GM23338 (cell line): ENCODE measurements at regions not wholly inside any gene's neighbourhood (a gene's known extent, or its start where the extent isn't known, plus 50 kb on each side); places are given as distances from the start of the nearest gene placed in this dataset.

ENCODE experiments used
- ATAC-seq: fragments of 200-7000 bp; cut with Tn5 transposase; 3 replicates; pipeline ENCODE4 v1.9.1; 2020
- DNase-seq: peaks from one replicate; pipeline ENCODE4 v3.0.0-alpha.2; 2015; ENCODE audit warnings: low spot score
- H2AFZ ChIP-seq: fragments of 200-600 bp; sonication (generic); 2 replicates; pipeline ENCODE4 v1.8.0; 2016; ENCODE audit warnings: antibody characterized with exemption, mild to moderate bottlenecking, moderate library complexity
- H3F3A ChIP-seq: fragments of 200-600 bp; sonication (generic); replicated peaks from 2 replicates; pipeline ENCODE4 v1.8.0; 2017; ENCODE audit warnings: antibody characterized with exemption, mixed run types, low read depth
- H3K27ac ChIP-seq: fragments of 200-600 bp; sonication (generic); 2 replicates; pipeline ENCODE4 v1.6.1; 2016; ENCODE audit warnings: low read depth
- H3K27me3 ChIP-seq: fragments of 200-600 bp; sonication (generic); 2 replicates; pipeline ENCODE4 v1.8.0; 2016; ENCODE audit warnings: mild to moderate bottlenecking, mixed run types, moderate library complexity; ENCODE audit not compliant: insufficient read depth
- H3K36me3 ChIP-seq: fragments of 200-600 bp; sonication (generic); 2 replicates; pipeline ENCODE4 v1.8.0; 2016; ENCODE audit warnings: mild to moderate bottlenecking; ENCODE audit not compliant: insufficient read depth
- H3K4me1 ChIP-seq: fragments of 200-600 bp; sonication (generic); 2 replicates; pipeline ENCODE4 v1.8.0; 2016; ENCODE audit warnings: mild to moderate bottlenecking, moderate library complexity; ENCODE audit not compliant: insufficient read depth
- H3K4me2 ChIP-seq: fragments of 200-600 bp; sonication (generic); 2 replicates; pipeline ENCODE4 v1.7.1; 2017; ENCODE audit warnings: mixed run types
- H3K4me3 ChIP-seq: fragments of 200-600 bp; sonication (generic); 2 replicates; pipeline ENCODE4 v1.6.1; 2016; ENCODE audit warnings: mixed run types
- H3K79me2 ChIP-seq: fragments of 200-600 bp; sonication (generic); replicated peaks from 2 replicates; pipeline ENCODE4 v1.8.0; 2017; ENCODE audit warnings: mild to moderate bottlenecking; ENCODE audit not compliant: insufficient read depth
- H3K9me2 ChIP-seq: fragments of 200-600 bp; sonication (generic); 2 replicates; pipeline ENCODE4 v1.8.0; 2017; ENCODE audit not compliant: insufficient read depth
- H4K20me1 ChIP-seq: fragments of 200-600 bp; sonication (generic); replicated peaks from 2 replicates; pipeline ENCODE4 v1.8.0; 2017; ENCODE audit warnings: mild to moderate bottlenecking; ENCODE audit not compliant: insufficient read depth
- H3K27ac Mint-ChIP-seq: 2 replicates; pipeline ENCODE4 v1.8.0; 2020; ENCODE audit warnings: inconsistent platforms, mild to moderate bottlenecking, moderate library complexity, mixed read lengths
- H3K27me3 Mint-ChIP-seq: 3 replicates; pipeline ENCODE4 v1.8.0; 2022; ENCODE audit warnings: low read depth, mild to moderate bottlenecking, moderate library complexity, mixed read lengths, inconsistent platforms; ENCODE audit not compliant: insufficient read depth, poor library complexity
- H3K36me3 Mint-ChIP-seq: 3 replicates; pipeline ENCODE4 v1.8.0; 2021; ENCODE audit warnings: low read depth, mild to moderate bottlenecking, inconsistent platforms, moderate library complexity, mixed read lengths
- H3K4me1 Mint-ChIP-seq: 3 replicates; pipeline ENCODE4 v1.8.0; 2020; ENCODE audit warnings: mild to moderate bottlenecking, inconsistent platforms, mixed read lengths
- H3K4me3 Mint-ChIP-seq: 3 replicates; pipeline ENCODE4 v1.8.0; 2021; ENCODE audit warnings: moderate library complexity, mild to moderate bottlenecking, inconsistent platforms, mixed read lengths
- H3K9me3 Mint-ChIP-seq: 3 replicates; pipeline ENCODE4 v1.8.0; 2020; ENCODE audit warnings: moderate library complexity, mild to moderate bottlenecking, inconsistent platforms, mixed read lengths
- CREB1 ChIP-seq: fragments of 250-450 bp; sonication (Bioruptor Pico); IDR thresholded peaks from 2 replicates; pipeline ENCODE4 v1.5.0; 2020; ENCODE audit warnings: low read depth, mild to moderate bottlenecking, moderate library complexity
- ETS1 ChIP-seq: IDR thresholded peaks from 2 replicates; pipeline ENCODE4 v1.6.1; 2016; ENCODE audit warnings: antibody characterized with exemption
- JUNB ChIP-seq: IDR thresholded peaks from one replicate; pipeline ENCODE4 v1.6.1; 2016; ENCODE audit warnings: antibody characterized with exemption; ENCODE audit not compliant: unreplicated experiment
- POLR2AphosphoS5 ChIP-seq: IDR thresholded peaks from 2 replicates; pipeline ENCODE4 v1.6.1; 2016; ENCODE audit warnings: antibody characterized with exemption, low read depth
- STAT1 ChIP-seq: IDR thresholded peaks from one replicate; pipeline ENCODE4 v1.6.1; 2016; ENCODE audit warnings: antibody characterized with exemption; ENCODE audit not compliant: unreplicated experiment
- ZNF114 ChIP-seq: fragments of 250-450 bp; sonication (Bioruptor Pico); IDR thresholded peaks from 2 replicates; pipeline ENCODE4 v1.5.0; 2020; ENCODE audit warnings: mild to moderate bottlenecking, moderate library complexity
- ZNF462 ChIP-seq: fragments of 250-450 bp; sonication (Bioruptor Pico); IDR thresholded peaks from 2 replicates; pipeline ENCODE4 v1.5.0; 2020; ENCODE audit warnings: mild to moderate bottlenecking, moderate library complexity
- TF ChIP-seq, protein P1 (sequence below): IDR thresholded peaks from one replicate; pipeline ENCODE4 v1.6.1; 2018; ENCODE audit warnings: antibody characterized with exemption; ENCODE audit not compliant: unreplicated experiment

GRCh38 chr16:49201118-49201517 lies 80.5 kb downstream of the CBLN1 start (continued):
- TF ChIP-seq ZNF462 (CRISPR knock-in tag) (no peak), JUNB (no peak), STAT1 (no peak), ZNF114 (CRISPR knock-in tag) (no peak), POLR2AphosphoS5 (no peak), CREB1 (CRISPR knock-in tag) (no peak), ETS1 (no peak)

GRCh38 chr16:49200223-49200820 lies 81.3 kb downstream of the CBLN1 start:
- H3K4me3 ChIP-seq = no peak overlapping the region
- H3K9me2 ChIP-seq = peaks cover 3% of the 10 kb centered on the region; the same call in 1 of the 2 replicates
- no peaks in the 10 kb centered on the region for H3K4me1 ChIP-seq
- no peaks in the 10 kb centered on the region for H3K79me2 ChIP-seq
- ATAC-seq (no peak), DNase-seq (no peak)
- peaks cover 4% of the 10 kb centered on the region for H3K27me3 Mint-ChIP-seq
- no peaks in the 10 kb centered on the region for H3K4me1 Mint-ChIP-seq
- H3K4me2 ChIP-seq = no peak overlapping the region
- H3K36me3 ChIP-seq = no peaks in the 10 kb centered on the region
- H3K4me3 Mint-ChIP-seq = no peak overlapping the region
- no peaks in the 10 kb centered on the region for H3F3A ChIP-seq
- no peak overlapping the region for H3K27ac Mint-ChIP-seq
- no peaks in the 10 kb centered on the region for H3K36me3 Mint-ChIP-seq
- no peak overlapping the region for H3K27ac ChIP-seq
- no peaks in the 10 kb centered on the region; the same call in 2 of the 3 replicates for H3K9me3 Mint-ChIP-seq
- no peaks in the 10 kb centered on the region for H4K20me1 ChIP-seq
- no peak overlapping the region for H2AFZ ChIP-seq
- H3K27me3 ChIP-seq = no peaks in the 10 kb centered on the region
- TF ChIP-seq, protein P1, sequence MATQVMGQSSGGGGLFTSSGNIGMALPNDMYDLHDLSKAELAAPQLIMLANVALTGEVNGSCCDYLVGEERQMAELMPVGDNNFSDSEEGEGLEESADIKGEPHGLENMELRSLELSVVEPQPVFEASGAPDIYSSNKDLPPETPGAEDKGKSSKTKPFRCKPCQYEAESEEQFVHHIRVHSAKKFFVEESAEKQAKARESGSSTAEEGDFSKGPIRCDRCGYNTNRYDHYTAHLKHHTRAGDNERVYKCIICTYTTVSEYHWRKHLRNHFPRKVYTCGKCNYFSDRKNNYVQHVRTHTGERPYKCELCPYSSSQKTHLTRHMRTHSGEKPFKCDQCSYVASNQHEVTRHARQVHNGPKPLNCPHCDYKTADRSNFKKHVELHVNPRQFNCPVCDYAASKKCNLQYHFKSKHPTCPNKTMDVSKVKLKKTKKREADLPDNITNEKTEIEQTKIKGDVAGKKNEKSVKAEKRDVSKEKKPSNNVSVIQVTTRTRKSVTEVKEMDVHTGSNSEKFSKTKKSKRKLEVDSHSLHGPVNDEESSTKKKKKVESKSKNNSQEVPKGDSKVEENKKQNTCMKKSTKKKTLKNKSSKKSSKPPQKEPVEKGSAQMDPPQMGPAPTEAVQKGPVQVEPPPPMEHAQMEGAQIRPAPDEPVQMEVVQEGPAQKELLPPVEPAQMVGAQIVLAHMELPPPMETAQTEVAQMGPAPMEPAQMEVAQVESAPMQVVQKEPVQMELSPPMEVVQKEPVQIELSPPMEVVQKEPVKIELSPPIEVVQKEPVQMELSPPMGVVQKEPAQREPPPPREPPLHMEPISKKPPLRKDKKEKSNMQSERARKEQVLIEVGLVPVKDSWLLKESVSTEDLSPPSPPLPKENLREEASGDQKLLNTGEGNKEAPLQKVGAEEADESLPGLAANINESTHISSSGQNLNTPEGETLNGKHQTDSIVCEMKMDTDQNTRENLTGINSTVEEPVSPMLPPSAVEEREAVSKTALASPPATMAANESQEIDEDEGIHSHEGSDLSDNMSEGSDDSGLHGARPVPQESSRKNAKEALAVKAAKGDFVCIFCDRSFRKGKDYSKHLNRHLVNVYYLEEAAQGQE = no peak
